Smooth muscle cell (in vitro differentiated cells): ENCODE measurements at regions not wholly inside any gene's neighbourhood (a gene's known extent, or its start where the extent isn't known, plus 50 kb on each side); places are given as distances from the start of the nearest gene placed in this dataset.

ENCODE experiments used
- DNase-seq: peaks from one replicate; lab custom pipeline; 2025; ENCODE audit not compliant: unreplicated experiment; lab: John Stamatoyannopoulos, UW
- H2AFZ ChIP-seq: fragments of 200-600 bp; sonication (generic); 2 replicates; pipeline ENCODE4 v1.6.0; 2016; ENCODE audit warnings: antibody characterized with exemption, low read depth, mild to moderate bottlenecking
- H3F3A ChIP-seq: fragments of 200-600 bp; sonication (generic); 2 replicates; pipeline ENCODE4 v1.6.0; 2017; ENCODE audit warnings: antibody characterized with exemption, low read depth
- H3K27ac ChIP-seq: fragments of 200-600 bp; sonication (generic); 2 replicates; pipeline ENCODE4 v1.5.1; 2016; ENCODE audit warnings: low read depth, mild to moderate bottlenecking
- H3K27me3 ChIP-seq: fragments of 200-600 bp; sonication (generic); 2 replicates; pipeline ENCODE4 v1.6.1; 2016; ENCODE audit warnings: low read depth, mild to moderate bottlenecking
- H3K36me3 ChIP-seq: fragments of 200-600 bp; sonication (generic); 2 replicates; pipeline ENCODE4 v1.5.1; 2016; ENCODE audit warnings: low read depth
- H3K4me1 ChIP-seq: fragments of 200-600 bp; sonication (generic); 2 replicates; pipeline ENCODE4 v1.5.1; 2016; ENCODE audit warnings: low read depth
- H3K4me2 ChIP-seq: fragments of 200-600 bp; sonication (generic); 2 replicates; pipeline ENCODE4 v1.6.0; 2016; ENCODE audit warnings: mild to moderate bottlenecking
- H3K4me3 ChIP-seq: fragments of 200-600 bp; sonication (generic); 2 replicates; pipeline ENCODE4 v1.5.1; 2016; ENCODE audit warnings: mild to moderate bottlenecking
- H3K79me2 ChIP-seq: fragments of 200-600 bp; sonication (generic); 2 replicates; pipeline ENCODE4 v1.6.0; 2016; ENCODE audit warnings: low read depth, mild to moderate bottlenecking
- H3K9ac ChIP-seq: fragments of 200-600 bp; sonication (generic); 2 replicates; pipeline ENCODE4 v1.6.0; 2016; ENCODE audit warnings: low read depth
- H3K9me3 ChIP-seq: fragments of 200-600 bp; sonication (generic); replicated peaks from 2 replicates; pipeline ENCODE4 v1.5.1; 2016; ENCODE audit warnings: low read depth
- H4K20me1 ChIP-seq: fragments of 200-600 bp; sonication (generic); 2 replicates; pipeline ENCODE4 v1.6.0; 2016; ENCODE audit warnings: low read depth
- CTCF ChIP-seq: fragments of 200-600 bp; sonication (generic); IDR thresholded peaks from 2 replicates; pipeline ENCODE4 v1.5.1; 2017; ENCODE audit warnings: borderline replicate concordance, mild to moderate bottlenecking, antibody characterized with exemption; ENCODE audit not compliant: insufficient read depth, poor library complexity, severe bottlenecking
- WGBS: methylation state at CpG from one replicate; pipeline ENCODE4 v1.1.7; 2016; ENCODE audit warnings: low lambda C conversion rate; 5-methylcytosine and 5-hydroxymethylcytosine counted together

GRCh38 chr12:127161466-127161865 is 1105.5 kb upstream of the TMEM132C start:
- 98% methylated on average over 2 of the region's 2 CpGs for WGBS
- H3K27me3 ChIP-seq, result no peaks in the 10 kb centered on the region
- H3F3A ChIP-seq, result peaks cover 5% of the 10 kb centered on the region
- H4K20me1 ChIP-seq, result no peaks in the 10 kb centered on the region
- H2AFZ ChIP-seq, result no peak overlapping the region
- no peaks in the 10 kb centered on the region for H3K36me3 ChIP-seq
- DNase-seq, result no peak
- H3K79me2 ChIP-seq, result no peaks in the 10 kb centered on the region
- H3K4me2 ChIP-seq, result no peak overlapping the region
- H3K9ac ChIP-seq, result no peak overlapping the region
- H3K27ac ChIP-seq, result no peak overlapping the region
- no peak overlapping the region for H3K4me3 ChIP-seq
- peaks cover 5% of the 10 kb centered on the region for H3K4me1 ChIP-seq
- H3K9me3 ChIP-seq, result no peaks in the 10 kb centered on the region
- TF ChIP-seq CTCF, result no peak

GRCh38 chr12:127162307-127162706 is 1104.7 kb upstream of the TMEM132C start:
- no peak for DNase-seq
- Histone ChIP-seq H3K9me3 (no peaks in the 10 kb centered on the region), H2AFZ (no peak overlapping the region), H3K9ac (no peak overlapping the region), H3K79me2 (no peaks in the 10 kb centered on the region), H3K4me2 (no peak overlapping the region), H3K27me3 (no peaks in the 10 kb centered on the region), H3K4me1 (peaks cover 6% of the 10 kb centered on the region), H3F3A (peaks cover 5% of the 10 kb centered on the region), H4K20me1 (no peaks in the 10 kb centered on the region), H3K4me3 (no peak overlapping the region), H3K36me3 (no peaks in the 10 kb centered on the region), H3K27ac (no peak overlapping the region)
- 86% methylated on average over 2 of the region's 2 CpGs for WGBS
- no peak for TF ChIP-seq CTCF

DNA sequence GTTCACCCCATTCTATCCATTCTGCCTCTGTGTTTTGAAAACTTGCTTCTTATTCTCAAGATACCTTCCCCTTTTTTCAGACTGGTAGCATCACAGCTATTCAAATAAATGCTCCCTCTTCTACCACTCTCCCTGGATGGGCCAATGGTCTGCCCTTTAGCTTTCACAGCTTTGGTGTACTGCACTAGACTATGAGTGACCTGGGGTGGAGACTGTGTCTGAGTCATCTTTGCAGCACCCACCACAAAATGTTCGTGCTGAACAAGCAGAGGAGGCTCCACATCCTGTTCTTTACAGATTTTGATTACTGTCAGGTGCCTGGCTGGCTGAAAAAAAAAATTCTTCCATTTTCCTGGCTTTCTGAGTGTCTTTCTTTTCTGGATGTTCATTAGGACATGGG is 1104.1 kb upstream of the TMEM132C start:
- no peaks in the 10 kb centered on the region for H3K36me3 ChIP-seq
- H3K4me2 ChIP-seq, result no peak overlapping the region
- H4K20me1 ChIP-seq, result no peaks in the 10 kb centered on the region
- no peak for TF ChIP-seq CTCF
- no peak overlapping the region for H3K9ac ChIP-seq
- WGBS, result 0% methylated on average over 1 of the region's 1 CpG
- H3K27me3 ChIP-seq, result no peaks in the 10 kb centered on the region
- DNase-seq, result no peak
- no peaks in the 10 kb centered on the region for H3K79me2 ChIP-seq
- no peak overlapping the region for H2AFZ ChIP-seq
- no peak overlapping the region for H3K4me3 ChIP-seq
- peaks cover 6% of the 10 kb centered on the region for H3K4me1 ChIP-seq
- H3F3A ChIP-seq, result peaks cover 5% of the 10 kb centered on the region
- no peaks in the 10 kb centered on the region for H3K9me3 ChIP-seq
- H3K27ac ChIP-seq, result no peak overlapping the region

- Histone ChIP-seq H3F3A (peaks cover 5% of the 10 kb centered on the region), H3K4me3 (peak overlapping the region; percentile 71), H3K4me1 (peaks cover 13% of the 10 kb centered on the region), H3K4me2 (peak overlapping the region; percentile 89), H3K27me3 (no peaks in the 10 kb centered on the region), H3K9me3 (no peaks in the 10 kb centered on the region), H3K27ac (peak overlapping the region; percentile 66), H3K79me2 (no peaks in the 10 kb centered on the region), H3K36me3 (no peaks in the 10 kb centered on the region), H3K9ac (peak overlapping the region; percentile 84), H2AFZ (peak overlapping the region; percentile 76), H4K20me1 (no peaks in the 10 kb centered on the region)
- peak; percentile 25 for DNase-seq
- WGBS, result 6% methylated on average over 67 of the region's 69 CpGs
- TF ChIP-seq CTCF, result no peak
Observed at GRCh38 chr12:127165567-127166392, 1101.2 kb upstream of the TMEM132C start.
